K562 (cell line): ENCODE measurements at regions not wholly inside any gene's neighbourhood (a gene's known extent, or its start where the extent isn't known, plus 50 kb on each side); places are given as distances from the start of the nearest gene placed in this dataset.

ENCODE experiments used
- KDM1A ChIP-seq, 2 experiments: fragments of 450-650 bp; IDR thresholded peaks; 2 replicates each; pipeline ENCODE4 v1.6.1; 2016; ENCODE audit warnings: mild to moderate bottlenecking in 2 of 2
- TF ChIP-seq, protein P1 (sequence below): IDR thresholded peaks from 2 replicates; pipeline ENCODE4 v1.6.1; 2016; ENCODE audit warnings: missing genetic modification characterization, missing compliant biosample characterization

DNA sequence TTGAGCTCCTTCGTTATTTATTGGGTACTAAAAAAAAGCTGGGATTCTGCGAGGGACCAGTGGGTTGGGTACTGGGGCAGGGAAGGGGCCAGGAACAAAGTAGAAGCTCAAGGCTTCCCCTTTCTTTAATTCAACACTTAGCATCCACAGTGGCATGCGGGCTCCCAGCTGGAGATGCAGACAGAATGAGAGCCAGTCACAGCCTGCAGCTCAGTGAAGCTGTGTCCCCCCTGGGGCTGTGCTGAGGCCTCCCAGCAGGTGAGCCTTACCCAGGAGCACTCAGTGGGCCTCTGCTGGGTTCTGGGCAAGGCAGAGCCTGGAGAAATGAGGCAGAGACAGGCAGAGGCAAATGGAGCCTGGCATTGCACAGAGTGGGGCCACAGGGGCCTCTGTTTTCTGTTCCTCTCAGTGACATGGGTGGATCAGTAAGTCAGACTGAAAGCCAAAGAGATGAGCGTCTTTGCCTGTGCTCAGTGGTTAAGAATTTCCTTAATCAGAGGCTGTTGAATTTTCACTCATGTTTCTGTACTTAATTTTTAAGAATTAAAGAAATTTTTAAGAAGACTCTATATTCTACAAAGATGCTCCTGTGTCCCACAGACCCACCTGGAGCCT lies 181.4 kb upstream of the RBPJ start:
- TF ChIP-seq, protein P1, sequence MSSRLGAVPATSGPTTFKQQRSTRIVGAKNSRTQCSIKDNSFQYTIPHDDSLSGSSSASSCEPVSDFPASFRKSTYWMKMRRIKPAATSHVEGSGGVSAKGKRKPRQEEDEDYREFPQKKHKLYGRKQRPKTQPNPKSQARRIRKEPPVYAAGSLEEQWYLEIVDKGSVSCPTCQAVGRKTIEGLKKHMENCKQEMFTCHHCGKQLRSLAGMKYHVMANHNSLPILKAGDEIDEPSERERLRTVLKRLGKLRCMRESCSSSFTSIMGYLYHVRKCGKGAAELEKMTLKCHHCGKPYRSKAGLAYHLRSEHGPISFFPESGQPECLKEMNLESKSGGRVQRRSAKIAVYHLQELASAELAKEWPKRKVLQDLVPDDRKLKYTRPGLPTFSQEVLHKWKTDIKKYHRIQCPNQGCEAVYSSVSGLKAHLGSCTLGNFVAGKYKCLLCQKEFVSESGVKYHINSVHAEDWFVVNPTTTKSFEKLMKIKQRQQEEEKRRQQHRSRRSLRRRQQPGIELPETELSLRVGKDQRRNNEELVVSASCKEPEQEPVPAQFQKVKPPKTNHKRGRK (tag): no peak
- no peak for TF ChIP-seq KDM1A (IDR thresholded peaks at IDR 0.05)
